HL-60 (cell line): ENCODE measurements at regions not wholly inside any gene's neighbourhood (a gene's known extent, or its start where the extent isn't known, plus 50 kb on each side); places are given as distances from the start of the nearest gene placed in this dataset.

ENCODE experiments used
- DNase-seq, 2 experiments: peaks; one replicate each; pipeline ENCODE4 v3.0.0-alpha.2; 2010 to 2020; ENCODE audit warnings: low read depth in 1 of 2, low spot score in 1 of 2
- H3K27ac ChIP-seq: fragments of 250-450 bp; sonication (Bioruptor Pico); replicated peaks from 2 replicates; pipeline ENCODE4 v1.5.1; 2020; ENCODE audit warnings: mild to moderate bottlenecking, moderate library complexity
- H3K27me3 ChIP-seq: fragments of 250-450 bp; sonication (Bioruptor Pico); 2 replicates; pipeline ENCODE4 v1.5.1; 2021; ENCODE audit warnings: mild to moderate bottlenecking, moderate library complexity; ENCODE audit not compliant: insufficient read depth, poor library complexity, severe bottlenecking
- H3K4me3 ChIP-seq: replicated peaks from 2 replicates; pipeline ENCODE4 v1.5.1; 2011; ENCODE audit warnings: mild to moderate bottlenecking, control low read depth, low read length; ENCODE audit not compliant: insufficient read depth
- CTCF ChIP-seq: IDR thresholded peaks from one replicate; pipeline ENCODE4 v1.5.1; 2011; ENCODE audit warnings: low read length, control low read depth, inconsistent platforms; ENCODE audit not compliant: insufficient read depth
- GABPA ChIP-seq: IDR thresholded peaks from 2 replicates; pipeline ENCODE4 v1.6.1; 2012; ENCODE audit warnings: low read depth
- POLR2AphosphoS5 ChIP-seq: IDR thresholded peaks from 2 replicates; pipeline ENCODE4 v1.6.1; 2012; ENCODE audit warnings: low read depth
- SPI1 ChIP-seq: IDR thresholded peaks from 2 replicates; pipeline ENCODE4 v1.6.1; 2012; ENCODE audit warnings: low read depth, mild to moderate bottlenecking, borderline replicate concordance
- TF ChIP-seq, protein P1 (sequence below): IDR thresholded peaks from 2 replicates; pipeline ENCODE4 v1.6.1; 2012; ENCODE audit warnings: low read depth; ENCODE audit not compliant: insufficient replicate concordance

GRCh38 chr13:77457966-77458365 is 77.5 kb upstream of the SCEL start:
- no peaks in the 10 kb centered on the region for H3K27me3 ChIP-seq

DNA sequence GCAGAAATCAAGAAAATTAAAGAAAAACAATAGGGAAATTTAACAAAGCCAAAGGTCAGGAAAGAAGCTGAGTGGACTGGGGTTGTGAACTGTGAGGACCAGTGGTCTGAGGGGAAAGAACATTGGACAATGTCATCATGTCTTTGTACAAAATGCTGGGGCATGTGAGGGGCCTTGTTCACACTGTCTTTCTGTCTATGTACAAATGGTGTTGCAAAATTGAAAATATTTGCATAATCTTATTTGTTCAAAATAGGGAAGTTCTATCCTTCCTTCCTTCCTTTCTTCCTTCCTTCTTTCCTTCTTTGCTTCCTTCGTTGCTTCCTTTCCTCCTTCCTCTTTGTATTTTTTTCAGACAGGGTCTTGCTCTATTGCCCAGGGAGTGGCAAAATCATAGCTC is 79.2 kb upstream of the SCEL start:
- Histone ChIP-seq H3K27me3 (no peaks in the 10 kb centered on the region), H3K4me3 (no peak overlapping the region), H3K27ac (no peak overlapping the region)
- DNase-seq = no peak
- TF ChIP-seq GABPA (no peak), SPI1 (peak; percentile 51; the same call in 1 of the 2 replicates)

More at GRCh38 chr13:77457966-77458365, 77.5 kb upstream of the SCEL start:
- DNase-seq = no peak
- H3K27ac ChIP-seq = no peak overlapping the region
- H3K4me3 ChIP-seq = no peak overlapping the region
- TF ChIP-seq, protein P1, sequence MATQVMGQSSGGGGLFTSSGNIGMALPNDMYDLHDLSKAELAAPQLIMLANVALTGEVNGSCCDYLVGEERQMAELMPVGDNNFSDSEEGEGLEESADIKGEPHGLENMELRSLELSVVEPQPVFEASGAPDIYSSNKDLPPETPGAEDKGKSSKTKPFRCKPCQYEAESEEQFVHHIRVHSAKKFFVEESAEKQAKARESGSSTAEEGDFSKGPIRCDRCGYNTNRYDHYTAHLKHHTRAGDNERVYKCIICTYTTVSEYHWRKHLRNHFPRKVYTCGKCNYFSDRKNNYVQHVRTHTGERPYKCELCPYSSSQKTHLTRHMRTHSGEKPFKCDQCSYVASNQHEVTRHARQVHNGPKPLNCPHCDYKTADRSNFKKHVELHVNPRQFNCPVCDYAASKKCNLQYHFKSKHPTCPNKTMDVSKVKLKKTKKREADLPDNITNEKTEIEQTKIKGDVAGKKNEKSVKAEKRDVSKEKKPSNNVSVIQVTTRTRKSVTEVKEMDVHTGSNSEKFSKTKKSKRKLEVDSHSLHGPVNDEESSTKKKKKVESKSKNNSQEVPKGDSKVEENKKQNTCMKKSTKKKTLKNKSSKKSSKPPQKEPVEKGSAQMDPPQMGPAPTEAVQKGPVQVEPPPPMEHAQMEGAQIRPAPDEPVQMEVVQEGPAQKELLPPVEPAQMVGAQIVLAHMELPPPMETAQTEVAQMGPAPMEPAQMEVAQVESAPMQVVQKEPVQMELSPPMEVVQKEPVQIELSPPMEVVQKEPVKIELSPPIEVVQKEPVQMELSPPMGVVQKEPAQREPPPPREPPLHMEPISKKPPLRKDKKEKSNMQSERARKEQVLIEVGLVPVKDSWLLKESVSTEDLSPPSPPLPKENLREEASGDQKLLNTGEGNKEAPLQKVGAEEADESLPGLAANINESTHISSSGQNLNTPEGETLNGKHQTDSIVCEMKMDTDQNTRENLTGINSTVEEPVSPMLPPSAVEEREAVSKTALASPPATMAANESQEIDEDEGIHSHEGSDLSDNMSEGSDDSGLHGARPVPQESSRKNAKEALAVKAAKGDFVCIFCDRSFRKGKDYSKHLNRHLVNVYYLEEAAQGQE = no peak
- TF ChIP-seq POLR2AphosphoS5 = no peak
- no peak for TF ChIP-seq SPI1
- TF ChIP-seq CTCF = no peak
- TF ChIP-seq GABPA = no peak

GRCh38 chr13:77449265-77449664 is 86.2 kb upstream of the SCEL start:
- no peak overlapping the region for H3K27ac ChIP-seq
- H3K4me3 ChIP-seq = no peak overlapping the region
- no peaks in the 10 kb centered on the region for H3K27me3 ChIP-seq
- no peak for TF ChIP-seq CTCF
- TF ChIP-seq GABPA = no peak
- TF ChIP-seq POLR2AphosphoS5 = no peak
- TF ChIP-seq SPI1 = no peak
- TF ChIP-seq, protein P1 = no peak
- no peak for DNase-seq

DNA sequence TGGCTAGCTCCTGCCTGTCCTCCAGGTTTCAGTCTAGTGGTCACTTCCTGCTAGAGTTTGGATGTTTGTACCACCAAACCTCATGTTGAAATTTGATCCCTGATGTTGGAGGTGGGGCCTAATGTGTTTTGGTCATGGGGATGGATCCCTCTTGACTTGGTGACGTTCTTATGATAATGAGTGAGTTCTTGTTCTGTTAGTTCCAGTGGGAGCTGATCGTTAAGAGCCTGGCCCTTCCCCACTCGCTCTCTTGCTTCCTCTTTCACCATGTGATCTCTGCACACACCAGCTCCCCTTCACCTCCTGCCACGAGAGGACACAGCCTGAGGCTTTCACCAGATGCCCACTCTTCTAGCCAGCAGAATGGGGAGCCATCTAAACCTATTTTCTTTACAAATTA is 86.8 kb upstream of the SCEL start:
- Histone ChIP-seq H3K27ac (no peak overlapping the region), H3K4me3 (no peak overlapping the region), H3K27me3 (no peaks in the 10 kb centered on the region)
- no peak for TF ChIP-seq CTCF
- no peak for TF ChIP-seq POLR2AphosphoS5
- TF ChIP-seq, protein P1 = no peak
- TF ChIP-seq SPI1 = no peak
- no peak for TF ChIP-seq GABPA
- DNase-seq = peak; percentile 20 to 70
